Neural cell (in vitro differentiated cells): ENCODE measurements at regions not wholly inside any gene's neighbourhood (a gene's known extent, or its start where the extent isn't known, plus 50 kb on each side); places are given as distances from the start of the nearest gene placed in this dataset.

Experiments used
- CTCF ChIP-seq: fragments of 450-650 bp; IDR thresholded peaks from 2 replicates; pipeline ENCODE4 v1.5.1; 2014; ENCODE audit warnings: antibody characterized with exemption, mild to moderate bottlenecking, moderate library complexity; ENCODE audit not compliant: poor library complexity, severe bottlenecking
- EP300 ChIP-seq: fragments of 450-650 bp; conservative IDR thresholded peaks from 2 replicates; pipeline ENCODE4 v1.6.1; 2014; ENCODE audit warnings: antibody characterized with exemption, mild to moderate bottlenecking, moderate library complexity; ENCODE audit not compliant: poor library complexity, severe bottlenecking
- EZH2 ChIP-seq: fragments of 200-600, 300-800 bp; shearing (Covaris generic), sonication (generic); IDR thresholded peaks from 2 replicates; pipeline ENCODE4 v1.6.1; 2014; ENCODE audit warnings: antibody characterized with exemption, low read length, borderline replicate concordance, mild to moderate bottlenecking; ENCODE audit not compliant: insufficient read depth, poor library complexity, severe bottlenecking
- POLR2AphosphoS5 ChIP-seq: IDR thresholded peaks from 2 replicates; pipeline ENCODE4 v1.6.1; 2012
- REST ChIP-seq: IDR thresholded peaks from 2 replicates; pipeline ENCODE4 v1.6.1; 2012; ENCODE audit warnings: borderline replicate concordance

GRCh38 chr5:73314395-73315257 lies 134.0 kb downstream of the FOXD1 start:
- TF ChIP-seq POLR2AphosphoS5 (no peak), EZH2 (no peak), CTCF (no peak), EP300 (no peak), REST (no peak)
